ENCODE measurements at regions not wholly inside any gene's neighbourhood (a gene's known extent, or its start where the extent isn't known, plus 50 kb on each side); places are given as distances from the start of the nearest gene placed in this dataset.

DNA sequence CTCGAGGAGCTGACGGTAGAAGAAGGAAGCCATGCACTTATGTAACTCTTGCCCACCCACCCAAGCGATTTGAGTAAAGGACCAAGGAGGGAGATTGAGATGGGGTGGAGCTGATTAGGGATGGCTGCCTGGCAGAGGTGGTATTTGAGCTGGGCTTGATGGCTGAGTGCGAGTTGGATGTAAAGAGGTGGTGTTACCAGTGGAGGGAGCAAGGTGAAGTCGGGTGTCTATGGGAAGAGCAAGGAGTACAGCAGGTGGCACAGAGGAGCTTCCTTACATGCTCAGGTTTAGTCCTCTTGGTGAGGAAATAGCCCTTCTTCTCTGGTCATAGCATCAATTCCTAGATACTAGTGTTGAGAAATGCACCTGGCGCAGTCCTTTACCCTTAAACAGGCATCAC is 294.2 kb upstream of the SKOR2 start:
- TF ChIP-seq YY1 (IDR thresholded peaks at IDR 0.05; ENCODE audit: low read depth) (no peak), TEAD4 (IDR thresholded peaks at IDR 0.05) (no peak), CEBPB (IDR thresholded peaks at IDR 0.05) (no peak), EP300 (IDR thresholded peaks at IDR 0.05; ENCODE audit: borderline replicate concordance) (no peak), TAF1 (IDR thresholded peaks at IDR 0.05; ENCODE audit: low read depth) (no peak), ZBTB7A (IDR thresholded peaks at IDR 0.05; ENCODE audit: low read depth) (no peak), TCF12 (IDR thresholded peaks at IDR 0.05; ENCODE audit: low read depth) (no peak), FOXM1 (IDR thresholded peaks at IDR 0.05; ENCODE audit: borderline replicate concordance, low read depth) (no peak)
- TF ChIP-seq, protein P1, sequence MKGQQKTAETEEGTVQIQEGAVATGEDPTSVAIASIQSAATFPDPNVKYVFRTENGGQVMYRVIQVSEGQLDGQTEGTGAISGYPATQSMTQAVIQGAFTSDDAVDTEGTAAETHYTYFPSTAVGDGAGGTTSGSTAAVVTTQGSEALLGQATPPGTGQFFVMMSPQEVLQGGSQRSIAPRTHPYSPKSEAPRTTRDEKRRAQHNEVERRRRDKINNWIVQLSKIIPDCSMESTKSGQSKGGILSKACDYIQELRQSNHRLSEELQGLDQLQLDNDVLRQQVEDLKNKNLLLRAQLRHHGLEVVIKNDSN (IDR thresholded peaks at IDR 0.05): no peak

DNA sequence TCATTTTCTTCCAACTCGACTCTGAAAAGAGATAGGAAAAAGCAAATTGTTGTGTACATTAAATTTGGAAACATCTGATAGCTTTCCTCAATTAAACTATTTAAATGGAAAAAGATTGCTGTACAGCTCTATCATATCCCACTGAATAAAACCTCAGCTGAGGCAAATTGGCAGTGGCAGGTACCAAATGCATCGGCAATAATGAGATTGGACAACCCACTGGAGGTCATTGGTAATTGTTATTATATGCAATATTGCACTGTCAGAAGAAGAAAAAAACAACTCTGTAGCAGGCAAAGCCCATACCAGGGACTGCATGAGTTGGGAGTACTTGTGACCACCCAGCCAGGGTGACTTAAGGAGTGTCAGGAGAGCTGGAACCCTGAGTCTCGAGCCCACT is 291.6 kb upstream of the SKOR2 start:
- TF ChIP-seq, protein P2, sequence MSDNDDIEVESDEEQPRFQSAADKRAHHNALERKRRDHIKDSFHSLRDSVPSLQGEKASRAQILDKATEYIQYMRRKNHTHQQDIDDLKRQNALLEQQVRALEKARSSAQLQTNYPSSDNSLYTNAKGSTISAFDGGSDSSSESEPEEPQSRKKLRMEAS (IDR thresholded peaks at IDR 0.05): no peak
- TF ChIP-seq TAF1 (IDR thresholded peaks at IDR 0.05; ENCODE audit: low read depth): no peak
- TF ChIP-seq RAD21 (IDR thresholded peaks at IDR 0.05; ENCODE audit: low read depth): no peak
- no peak for TF ChIP-seq ZBTB7A (IDR thresholded peaks at IDR 0.05; ENCODE audit: low read depth)
- TF ChIP-seq, protein P1 (IDR thresholded peaks at IDR 0.05): no peak
- TF ChIP-seq YY1 (IDR thresholded peaks at IDR 0.05; ENCODE audit: low read depth): no peak
- TF ChIP-seq EP300 (IDR thresholded peaks at IDR 0.05; ENCODE audit: borderline replicate concordance): no peak
- no peak for TF ChIP-seq EGR1 (IDR thresholded peaks at IDR 0.05)
- TF ChIP-seq TCF12 (IDR thresholded peaks at IDR 0.05; ENCODE audit: low read depth): no peak
- no peak for TF ChIP-seq CEBPB (IDR thresholded peaks at IDR 0.05)

DNA sequence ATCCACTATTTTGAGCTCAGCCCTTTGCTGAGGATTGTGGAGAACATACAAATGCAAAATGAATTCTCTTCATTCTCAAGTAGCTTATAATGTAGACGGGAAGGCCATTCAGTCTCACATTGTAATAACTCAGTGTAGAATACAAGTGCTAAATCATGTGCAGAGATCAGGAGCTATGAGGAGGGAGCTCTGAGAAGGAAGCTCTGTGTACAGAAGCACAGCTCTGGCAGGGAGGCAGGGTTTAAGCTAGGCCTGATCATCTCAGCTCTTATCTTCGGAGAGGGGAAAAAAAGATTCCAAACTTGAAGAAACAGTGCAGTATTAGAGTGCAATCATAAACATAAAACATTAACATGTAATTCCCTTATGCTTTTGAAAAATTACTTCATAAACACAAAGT is 291.1 kb upstream of the SKOR2 start:
- TF ChIP-seq EGR1 (IDR thresholded peaks at IDR 0.05): no peak
- TF ChIP-seq TEAD4 (IDR thresholded peaks at IDR 0.05): no peak
- TF ChIP-seq, protein P2 (IDR thresholded peaks at IDR 0.05): no peak
- no peak for TF ChIP-seq EP300 (IDR thresholded peaks at IDR 0.05; ENCODE audit: borderline replicate concordance)
- no peak for TF ChIP-seq TCF12 (IDR thresholded peaks at IDR 0.05; ENCODE audit: low read depth)
- TF ChIP-seq ZBTB7A (IDR thresholded peaks at IDR 0.05; ENCODE audit: low read depth): no peak
- TF ChIP-seq FOXM1 (IDR thresholded peaks at IDR 0.05; ENCODE audit: borderline replicate concordance, low read depth): no peak
- TF ChIP-seq YY1 (IDR thresholded peaks at IDR 0.05; ENCODE audit: low read depth): no peak
- TF ChIP-seq RAD21 (IDR thresholded peaks at IDR 0.05; ENCODE audit: low read depth): no peak
- no peak for TF ChIP-seq CEBPB (IDR thresholded peaks at IDR 0.05)
- TF ChIP-seq, protein P1 (IDR thresholded peaks at IDR 0.05): no peak
- TF ChIP-seq TAF1 (IDR thresholded peaks at IDR 0.05; ENCODE audit: low read depth): no peak

DNA sequence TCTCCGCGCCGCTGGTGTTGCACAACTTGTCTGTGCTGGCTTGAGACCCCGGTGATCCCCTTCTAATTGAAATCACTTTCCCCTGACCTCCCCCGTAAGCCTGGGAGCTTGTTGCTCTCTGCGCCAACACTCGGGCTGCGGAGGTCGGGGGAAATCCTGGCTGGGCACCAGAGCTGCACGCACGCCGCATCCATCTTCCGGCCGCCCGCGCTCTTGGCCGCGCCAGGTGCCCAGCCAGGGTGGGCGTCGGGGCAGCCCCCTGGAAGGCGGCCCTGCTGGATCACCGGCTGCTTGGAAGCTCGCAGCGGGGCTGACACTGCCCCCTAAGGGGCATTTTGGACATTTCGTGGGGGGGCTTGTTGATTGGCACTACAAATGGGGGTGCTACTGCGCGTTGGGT is 280.3 kb upstream of the SKOR2 start:
- no peak for TF ChIP-seq TEAD4 (IDR thresholded peaks at IDR 0.05)
- TF ChIP-seq, protein P2 (IDR thresholded peaks at IDR 0.05): no peak
- TF ChIP-seq, protein P1 (IDR thresholded peaks at IDR 0.05): no peak
- no peak for TF ChIP-seq TCF12 (IDR thresholded peaks at IDR 0.05; ENCODE audit: low read depth)
- TF ChIP-seq CREB1 (IDR thresholded peaks at IDR 0.05; ENCODE audit: low read depth): no peak
- TF ChIP-seq, protein P3, sequence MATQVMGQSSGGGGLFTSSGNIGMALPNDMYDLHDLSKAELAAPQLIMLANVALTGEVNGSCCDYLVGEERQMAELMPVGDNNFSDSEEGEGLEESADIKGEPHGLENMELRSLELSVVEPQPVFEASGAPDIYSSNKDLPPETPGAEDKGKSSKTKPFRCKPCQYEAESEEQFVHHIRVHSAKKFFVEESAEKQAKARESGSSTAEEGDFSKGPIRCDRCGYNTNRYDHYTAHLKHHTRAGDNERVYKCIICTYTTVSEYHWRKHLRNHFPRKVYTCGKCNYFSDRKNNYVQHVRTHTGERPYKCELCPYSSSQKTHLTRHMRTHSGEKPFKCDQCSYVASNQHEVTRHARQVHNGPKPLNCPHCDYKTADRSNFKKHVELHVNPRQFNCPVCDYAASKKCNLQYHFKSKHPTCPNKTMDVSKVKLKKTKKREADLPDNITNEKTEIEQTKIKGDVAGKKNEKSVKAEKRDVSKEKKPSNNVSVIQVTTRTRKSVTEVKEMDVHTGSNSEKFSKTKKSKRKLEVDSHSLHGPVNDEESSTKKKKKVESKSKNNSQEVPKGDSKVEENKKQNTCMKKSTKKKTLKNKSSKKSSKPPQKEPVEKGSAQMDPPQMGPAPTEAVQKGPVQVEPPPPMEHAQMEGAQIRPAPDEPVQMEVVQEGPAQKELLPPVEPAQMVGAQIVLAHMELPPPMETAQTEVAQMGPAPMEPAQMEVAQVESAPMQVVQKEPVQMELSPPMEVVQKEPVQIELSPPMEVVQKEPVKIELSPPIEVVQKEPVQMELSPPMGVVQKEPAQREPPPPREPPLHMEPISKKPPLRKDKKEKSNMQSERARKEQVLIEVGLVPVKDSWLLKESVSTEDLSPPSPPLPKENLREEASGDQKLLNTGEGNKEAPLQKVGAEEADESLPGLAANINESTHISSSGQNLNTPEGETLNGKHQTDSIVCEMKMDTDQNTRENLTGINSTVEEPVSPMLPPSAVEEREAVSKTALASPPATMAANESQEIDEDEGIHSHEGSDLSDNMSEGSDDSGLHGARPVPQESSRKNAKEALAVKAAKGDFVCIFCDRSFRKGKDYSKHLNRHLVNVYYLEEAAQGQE (IDR thresholded peaks at IDR 0.05; ENCODE audit: low read depth): no peak
- TF ChIP-seq YY1 (IDR thresholded peaks at IDR 0.05; ENCODE audit: low read depth): no peak
- TF ChIP-seq NFIC (IDR thresholded peaks at IDR 0.05): no peak
- TF ChIP-seq FOXM1 (IDR thresholded peaks at IDR 0.05; ENCODE audit: borderline replicate concordance, low read depth): no peak
- no peak for TF ChIP-seq ZBTB7A (IDR thresholded peaks at IDR 0.05; ENCODE audit: low read depth)
- no peak for TF ChIP-seq RAD21 (IDR thresholded peaks at IDR 0.05; ENCODE audit: low read depth)
- no peak for TF ChIP-seq EGR1 (IDR thresholded peaks at IDR 0.05)
- TF ChIP-seq CEBPB (IDR thresholded peaks at IDR 0.05): no peak
- TF ChIP-seq TAF1 (IDR thresholded peaks at IDR 0.05; ENCODE audit: low read depth): no peak
- TF ChIP-seq EP300 (IDR thresholded peaks at IDR 0.05; ENCODE audit: borderline replicate concordance): no peak

DNA sequence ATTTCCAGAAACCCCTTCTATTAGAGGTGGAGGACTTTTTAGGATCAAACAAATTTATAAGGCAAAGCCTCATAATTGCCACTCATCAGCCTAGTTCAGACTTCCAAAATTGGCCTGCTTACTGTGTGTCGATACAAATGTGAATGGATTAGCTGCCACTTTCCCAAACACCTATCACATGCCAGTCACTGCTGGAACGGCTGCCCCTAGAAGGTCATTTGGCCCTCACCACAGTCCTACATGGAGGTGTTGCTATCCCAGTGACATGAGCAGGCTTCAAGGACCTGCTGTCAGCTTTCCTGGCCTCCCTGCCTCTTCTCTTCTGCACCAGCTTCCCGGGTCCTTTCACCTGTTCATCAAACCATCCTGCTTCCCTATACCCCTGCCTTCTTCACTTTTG is 279.2 kb upstream of the SKOR2 start:
- TF ChIP-seq, protein P3 (IDR thresholded peaks at IDR 0.05; ENCODE audit: low read depth): no peak
- TF ChIP-seq NFIC (IDR thresholded peaks at IDR 0.05) (no peak), TEAD4 (IDR thresholded peaks at IDR 0.05) (no peak), YY1 (IDR thresholded peaks at IDR 0.05; ENCODE audit: low read depth) (no peak), RAD21 (IDR thresholded peaks at IDR 0.05; ENCODE audit: low read depth) (no peak)
- TF ChIP-seq, protein P1 (IDR thresholded peaks at IDR 0.05): no peak
